ENCODE measurements at regions not wholly inside any gene's neighbourhood (a gene's known extent, or its start where the extent isn't known, plus 50 kb on each side); places are given as distances from the start of the nearest gene placed in this dataset.

DNA sequence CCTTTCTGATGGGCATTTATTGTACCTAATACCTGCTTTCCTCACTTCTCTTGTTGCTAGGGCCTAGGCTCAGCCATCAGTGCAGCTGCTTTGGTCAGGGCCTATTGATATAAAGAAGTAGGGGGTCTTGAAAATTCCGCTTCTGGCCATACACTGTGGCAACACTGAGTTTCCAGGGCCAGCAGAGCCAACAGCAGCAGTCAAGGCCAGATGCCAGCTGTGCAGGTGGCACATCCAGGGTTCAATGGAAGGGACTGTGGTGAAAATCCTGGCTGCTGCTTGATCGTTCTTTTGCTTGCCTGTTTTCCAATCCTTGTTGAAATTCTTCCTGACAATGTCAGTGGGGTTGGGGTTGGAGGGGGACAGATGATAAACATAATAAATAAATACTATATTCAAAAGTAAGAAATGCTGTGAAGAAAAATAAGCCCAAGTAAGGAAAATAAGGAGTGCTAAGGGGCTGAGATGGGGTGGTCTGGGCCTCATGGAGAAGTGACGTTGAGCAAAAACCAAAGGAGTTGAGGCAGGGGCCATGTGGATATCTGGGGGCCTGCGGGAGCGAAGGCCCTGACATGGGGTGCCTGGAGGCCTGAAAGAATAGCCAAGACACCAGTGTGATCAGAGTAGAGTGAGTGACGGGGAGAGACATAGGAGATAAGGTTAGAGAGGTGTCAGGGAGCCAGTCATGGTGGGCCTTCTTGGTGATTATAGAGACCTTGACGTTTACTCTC, 91.0 kb upstream of the ALDH1B1 start:
- Mint-ChIP-seq H3K27ac (no peak overlapping the region), H3K4me1 (ENCODE audit: low read depth) (no peaks in the 10 kb centered on the region), H3K36me3 (no peaks in the 10 kb centered on the region)

GRCh38 chr9:38299856-38300255, 92.6 kb upstream of the ALDH1B1 start:
- no peaks in the 10 kb centered on the region for H3K4me1 Mint-ChIP-seq (ENCODE audit: low read depth)
- no peaks in the 10 kb centered on the region for H3K36me3 Mint-ChIP-seq
- no peak overlapping the region for H3K27ac Mint-ChIP-seq
- no peaks in the 10 kb centered on the region for H3K9me3 Mint-ChIP-seq (ENCODE audit: low read depth)
- no peak overlapping the region for H3K4me3 Mint-ChIP-seq
- no peaks in the 10 kb centered on the region for H3K27me3 Mint-ChIP-seq

More for the DNA sequence above, 91.0 kb upstream of the ALDH1B1 start:
- H3K4me3 Mint-ChIP-seq = no peak overlapping the region
- H3K9me3 Mint-ChIP-seq (ENCODE audit: low read depth) = no peaks in the 10 kb centered on the region
- no peaks in the 10 kb centered on the region for H3K27me3 Mint-ChIP-seq

DNA sequence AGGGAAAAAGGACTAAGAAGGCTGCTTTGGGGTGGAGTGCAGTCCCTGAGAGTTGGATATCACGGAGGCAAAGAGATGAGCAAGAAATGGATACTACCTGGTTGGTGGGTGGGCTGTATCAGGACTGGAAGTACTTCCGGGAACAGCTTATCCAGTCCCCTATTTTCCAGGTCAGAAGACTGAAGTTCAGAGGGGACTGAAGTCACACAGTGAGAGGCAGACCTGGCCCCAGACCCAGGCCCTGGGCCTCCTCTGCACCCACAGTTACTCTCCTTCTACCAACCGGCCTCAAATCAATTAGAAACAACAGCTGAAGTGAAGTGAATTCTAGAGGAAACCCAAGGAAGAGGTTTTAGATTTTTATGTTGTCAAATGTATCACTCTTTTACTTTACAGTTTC, 93.6 kb upstream of the ALDH1B1 start:
- no peaks in the 10 kb centered on the region for H3K27me3 Mint-ChIP-seq

GRCh38 chr9:38298503-38298902, 94.0 kb upstream of the ALDH1B1 start:
- Mint-ChIP-seq H3K4me3 (no peak overlapping the region), H3K27me3 (no peaks in the 10 kb centered on the region), H3K36me3 (no peaks in the 10 kb centered on the region), H3K27ac (no peak overlapping the region), H3K4me1 (ENCODE audit: low read depth) (no peaks in the 10 kb centered on the region), H3K9me3 (ENCODE audit: low read depth) (no peaks in the 10 kb centered on the region)

More for the DNA sequence above, 93.6 kb upstream of the ALDH1B1 start:
- Mint-ChIP-seq H3K27ac (no peak overlapping the region), H3K36me3 (no peaks in the 10 kb centered on the region), H3K4me3 (no peak overlapping the region), H3K9me3 (ENCODE audit: low read depth) (no peaks in the 10 kb centered on the region), H3K4me1 (ENCODE audit: low read depth) (no peaks in the 10 kb centered on the region)

- Mint-ChIP-seq H3K4me1 (ENCODE audit: low read depth) (no peaks in the 10 kb centered on the region), H3K27ac (no peak overlapping the region), H3K9me3 (ENCODE audit: low read depth) (no peaks in the 10 kb centered on the region), H3K36me3 (no peaks in the 10 kb centered on the region), H3K27me3 (no peaks in the 10 kb centered on the region), H3K4me3 (no peak overlapping the region)
Observed at GRCh38 chr9:38296807-38297206, 95.7 kb upstream of the ALDH1B1 start.

- Mint-ChIP-seq H3K27ac (no peak overlapping the region), H3K9me3 (ENCODE audit: low read depth) (no peaks in the 10 kb centered on the region), H3K4me1 (ENCODE audit: low read depth) (no peaks in the 10 kb centered on the region)
Observed at GRCh38 chr9:38295764-38296163, 96.7 kb upstream of the ALDH1B1 start.

DNA sequence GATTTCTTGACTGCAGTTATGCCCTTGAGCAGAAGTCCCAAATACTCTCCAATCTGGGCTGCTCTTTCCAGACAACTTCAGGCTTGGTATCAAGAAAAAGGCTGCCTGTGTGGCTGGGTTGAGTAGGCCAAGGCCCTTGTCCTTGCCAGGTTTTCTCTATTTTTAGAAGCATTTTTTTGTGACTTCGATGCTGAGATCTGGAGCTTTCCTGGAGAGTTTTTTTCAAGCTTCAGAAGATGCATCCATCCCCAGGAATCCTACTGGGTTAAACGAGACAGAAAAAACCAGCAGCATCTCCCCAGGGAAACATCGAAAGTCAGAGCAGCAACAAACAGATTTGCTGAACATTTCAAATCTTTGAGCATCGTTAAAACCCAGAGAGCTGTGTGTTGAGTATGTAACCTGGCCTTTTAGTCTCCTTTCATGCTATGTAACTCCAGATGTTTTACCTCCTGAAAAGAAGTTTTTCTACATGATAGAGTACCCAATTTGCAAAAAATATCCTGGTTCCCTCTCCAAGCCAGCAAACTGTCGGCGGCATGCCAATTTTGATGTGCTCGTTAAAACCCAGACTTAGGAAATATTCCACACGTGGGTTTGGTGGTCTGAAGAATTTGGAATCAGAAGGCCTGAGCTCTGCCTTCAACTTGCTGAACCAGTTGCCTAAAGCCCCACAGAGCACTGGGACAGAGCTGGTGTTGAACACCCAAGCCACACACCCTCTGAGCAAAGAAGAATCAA, 98.1 kb upstream of the ALDH1B1 start:
- no peak overlapping the region for H3K27ac Mint-ChIP-seq
- H3K4me3 Mint-ChIP-seq = no peak overlapping the region
- H3K36me3 Mint-ChIP-seq = no peaks in the 10 kb centered on the region
- no peaks in the 10 kb centered on the region for H3K9me3 Mint-ChIP-seq (ENCODE audit: low read depth)
- no peaks in the 10 kb centered on the region for H3K4me1 Mint-ChIP-seq (ENCODE audit: low read depth)
- H3K27me3 Mint-ChIP-seq = peaks cover 2% of the 10 kb centered on the region

More at GRCh38 chr9:38295764-38296163, 96.7 kb upstream of the ALDH1B1 start:
- H3K27me3 Mint-ChIP-seq = no peaks in the 10 kb centered on the region
- no peaks in the 10 kb centered on the region for H3K36me3 Mint-ChIP-seq
- H3K4me3 Mint-ChIP-seq = no peak overlapping the region

DNA sequence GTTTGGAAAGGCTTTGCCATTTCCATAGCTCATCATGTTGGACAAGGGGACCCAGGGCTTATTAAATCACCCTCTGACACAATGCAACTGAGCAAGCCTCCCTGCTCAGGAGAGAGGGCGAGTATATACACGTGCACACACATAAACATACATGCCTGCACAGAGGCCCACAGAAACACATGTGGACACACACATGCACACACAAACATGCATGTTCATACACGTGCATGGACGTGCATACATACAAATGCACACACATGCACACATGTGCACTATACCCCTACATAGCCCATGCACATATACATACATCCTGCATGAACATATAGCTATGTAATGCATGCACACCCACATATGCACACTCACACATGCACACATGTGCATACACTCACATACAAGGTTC, 99.5 kb upstream of the ALDH1B1 start:
- Mint-ChIP-seq H3K27me3 (peaks cover 2% of the 10 kb centered on the region), H3K9me3 (ENCODE audit: low read depth) (no peaks in the 10 kb centered on the region), H3K4me3 (no peak overlapping the region), H3K4me1 (ENCODE audit: low read depth) (no peaks in the 10 kb centered on the region), H3K27ac (no peak overlapping the region), H3K36me3 (no peaks in the 10 kb centered on the region)

- Mint-ChIP-seq H3K27ac (no peak overlapping the region), H3K4me3 (no peak overlapping the region), H3K9me3 (ENCODE audit: low read depth) (no peaks in the 10 kb centered on the region), H3K4me1 (ENCODE audit: low read depth) (no peaks in the 10 kb centered on the region), H3K27me3 (peaks cover 2% of the 10 kb centered on the region), H3K36me3 (no peaks in the 10 kb centered on the region)
Observed at GRCh38 chr9:38292480-38292879, 100.0 kb upstream of the ALDH1B1 start.

GRCh38 chr9:38289866-38290245, 102.6 kb upstream of the ALDH1B1 start:
- Mint-ChIP-seq H3K36me3 (no peaks in the 10 kb centered on the region), H3K27ac (no peak overlapping the region), H3K4me1 (ENCODE audit: low read depth) (no peaks in the 10 kb centered on the region), H3K27me3 (peaks cover 2% of the 10 kb centered on the region), H3K4me3 (no peak overlapping the region), H3K9me3 (ENCODE audit: low read depth) (no peaks in the 10 kb centered on the region)

GRCh38 chr9:38289236-38289865, 103.2 kb upstream of the ALDH1B1 start:
- no peak overlapping the region for H3K27ac Mint-ChIP-seq
- H3K36me3 Mint-ChIP-seq = no peaks in the 10 kb centered on the region
- H3K4me1 Mint-ChIP-seq (ENCODE audit: low read depth) = no peaks in the 10 kb centered on the region
- H3K9me3 Mint-ChIP-seq (ENCODE audit: low read depth) = no peaks in the 10 kb centered on the region
- H3K4me3 Mint-ChIP-seq = no peak overlapping the region
- peaks cover 2% of the 10 kb centered on the region for H3K27me3 Mint-ChIP-seq

DNA sequence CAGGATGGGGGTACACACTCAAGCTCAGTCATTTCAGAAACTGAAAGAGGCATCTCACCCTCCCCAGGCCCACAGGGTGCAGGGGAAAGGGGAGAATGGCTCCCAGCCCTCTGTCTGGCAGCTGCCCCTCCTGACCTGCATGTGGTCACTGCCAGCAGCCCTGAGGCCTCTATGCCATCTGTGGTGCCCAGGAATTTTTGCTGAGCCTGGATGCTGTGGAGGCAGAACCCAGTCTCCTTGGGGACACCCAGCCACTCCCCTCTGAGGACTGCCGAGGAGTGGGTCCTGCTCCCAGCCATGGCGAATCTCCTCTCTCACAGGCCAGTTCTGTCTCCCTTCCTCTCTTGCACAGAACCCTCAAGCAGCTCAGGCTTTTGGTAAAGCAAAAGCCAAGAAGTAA, 104.0 kb upstream of the ALDH1B1 start:
- Mint-ChIP-seq H3K4me1 (ENCODE audit: low read depth) (no peaks in the 10 kb centered on the region), H3K27me3 (peaks cover 2% of the 10 kb centered on the region), H3K9me3 (ENCODE audit: low read depth) (no peaks in the 10 kb centered on the region), H3K27ac (no peak overlapping the region), H3K36me3 (no peaks in the 10 kb centered on the region), H3K4me3 (no peak overlapping the region)

DNA sequence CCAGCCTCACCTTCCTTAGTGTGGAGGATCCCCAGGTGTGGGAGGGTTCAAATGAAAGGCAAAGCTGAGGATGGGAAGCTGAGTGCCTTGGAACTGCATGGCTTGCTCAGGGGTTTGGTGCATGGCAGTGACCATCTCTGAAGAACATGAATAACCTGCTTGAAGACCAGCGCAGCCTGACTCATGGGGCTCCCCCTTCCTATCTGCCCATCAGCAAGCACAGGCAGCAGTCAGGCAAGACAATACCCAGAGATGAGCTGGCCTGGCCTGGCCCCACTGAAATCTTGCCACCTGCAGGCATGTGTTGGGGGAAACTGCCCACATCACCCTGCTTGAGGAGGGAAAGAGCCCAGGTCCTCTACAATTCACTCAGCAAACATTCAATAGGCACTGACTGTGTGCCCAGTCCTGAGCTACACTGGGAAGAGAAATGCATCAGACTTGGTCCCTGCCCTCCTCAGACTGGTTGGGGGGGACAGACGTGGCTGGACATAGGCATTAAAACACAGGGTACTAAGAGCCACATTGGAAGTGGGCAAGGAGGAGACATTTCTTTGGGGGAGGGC, 105.0 kb upstream of the ALDH1B1 start:
- Mint-ChIP-seq H3K27me3 (peaks cover 2% of the 10 kb centered on the region), H3K27ac (no peak overlapping the region), H3K4me3 (no peak overlapping the region), H3K4me1 (ENCODE audit: low read depth) (no peaks in the 10 kb centered on the region), H3K9me3 (ENCODE audit: low read depth) (no peaks in the 10 kb centered on the region), H3K36me3 (no peaks in the 10 kb centered on the region)

- peaks cover 2% of the 10 kb centered on the region for H3K27me3 Mint-ChIP-seq
- no peak overlapping the region for H3K27ac Mint-ChIP-seq
- H3K4me3 Mint-ChIP-seq = no peak overlapping the region
- no peaks in the 10 kb centered on the region for H3K4me1 Mint-ChIP-seq (ENCODE audit: low read depth)
- no peaks in the 10 kb centered on the region for H3K9me3 Mint-ChIP-seq (ENCODE audit: low read depth)
- H3K36me3 Mint-ChIP-seq = no peaks in the 10 kb centered on the region
Observed at GRCh38 chr9:38286766-38287165, 105.7 kb upstream of the ALDH1B1 start.

DNA sequence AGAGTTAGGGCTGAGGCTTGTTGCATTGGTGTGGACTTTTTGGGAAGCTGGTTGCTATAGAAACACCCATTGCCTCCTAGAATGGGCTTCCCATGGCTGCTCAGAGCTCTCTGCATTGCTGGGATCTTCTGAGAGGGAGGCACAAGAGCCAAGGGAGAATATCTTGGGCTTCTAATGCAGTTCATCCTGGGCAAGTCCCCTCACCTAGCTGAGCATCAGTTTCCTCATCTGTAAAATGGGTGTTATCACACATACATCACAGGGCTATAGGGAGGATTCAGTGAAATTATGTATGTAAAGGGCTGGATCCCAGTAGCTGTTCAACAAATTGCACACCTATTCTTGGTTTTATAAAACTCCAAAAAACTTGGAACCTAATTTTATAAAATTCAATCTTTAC, 106.1 kb upstream of the ALDH1B1 start:
- no peaks in the 10 kb centered on the region for H3K4me1 Mint-ChIP-seq (ENCODE audit: low read depth)
- no peaks in the 10 kb centered on the region for H3K36me3 Mint-ChIP-seq
- H3K27me3 Mint-ChIP-seq = peaks cover 2% of the 10 kb centered on the region
- H3K9me3 Mint-ChIP-seq (ENCODE audit: low read depth) = no peaks in the 10 kb centered on the region
- H3K4me3 Mint-ChIP-seq = no peak overlapping the region
- H3K27ac Mint-ChIP-seq = no peak overlapping the region
